ENCODE measurements at regions not wholly inside any gene's neighbourhood (a gene's known extent, or its start where the extent isn't known, plus 50 kb on each side); places are given as distances from the start of the nearest gene placed in this dataset.

GRCh38 chr6:93792746-93793145 lies 373.4 kb upstream of the EPHA7 start:
- Histone ChIP-seq H3K36me3 (ENCODE audit: control insufficient read depth in 4 of 4, insufficient read depth in 3 of 4, low read depth in 1 of 4, low read length in 3 of 4) (no peaks in the 10 kb centered on the region), H3K4me1 (ENCODE audit: control insufficient read depth in 4 of 4, insufficient read depth in 4 of 4, low read length in 3 of 4) (no peaks in the 10 kb centered on the region), H3K27ac (ENCODE audit: low read depth in 1 of 2, low read length in 2 of 2) (no peak overlapping the region), H3K9me3 (ENCODE audit: control insufficient read depth in 4 of 4, low read length in 3 of 4) (no peaks in the 10 kb centered on the region), H3K9ac (ENCODE audit: low read depth in 1 of 2, low read length in 2 of 2) (no peak overlapping the region), H3K27me3 (ENCODE audit: control insufficient read depth in 4 of 4, insufficient read depth in 4 of 4, low read length in 3 of 4) (peaks cover 0 to under 1% (median 0%) of the 10 kb centered on the region in 4 donors), H3K4me3 (ENCODE audit: low read depth in 1 of 3, low read length in 3 of 3) (no peak overlapping the region)
- DNase-seq (ENCODE audit: low spot score) = no peak
- 79% methylated on average over 4 of the region's 4 CpGs for WGBS
- TF ChIP-seq YY1 (IDR thresholded peaks at IDR 0.05) = no peak
- TF ChIP-seq SP1 (IDR thresholded peaks at IDR 0.05) = no peak
- TF ChIP-seq RXRA (IDR thresholded peaks at IDR 0.05) = no peak
- TF ChIP-seq REST (IDR thresholded peaks at IDR 0.05) = no peak
- no peak for TF ChIP-seq ZBTB33 (IDR thresholded peaks at IDR 0.05)
- no peak for TF ChIP-seq NR2F2 (IDR thresholded peaks at IDR 0.05)
- TF ChIP-seq, protein P1, sequence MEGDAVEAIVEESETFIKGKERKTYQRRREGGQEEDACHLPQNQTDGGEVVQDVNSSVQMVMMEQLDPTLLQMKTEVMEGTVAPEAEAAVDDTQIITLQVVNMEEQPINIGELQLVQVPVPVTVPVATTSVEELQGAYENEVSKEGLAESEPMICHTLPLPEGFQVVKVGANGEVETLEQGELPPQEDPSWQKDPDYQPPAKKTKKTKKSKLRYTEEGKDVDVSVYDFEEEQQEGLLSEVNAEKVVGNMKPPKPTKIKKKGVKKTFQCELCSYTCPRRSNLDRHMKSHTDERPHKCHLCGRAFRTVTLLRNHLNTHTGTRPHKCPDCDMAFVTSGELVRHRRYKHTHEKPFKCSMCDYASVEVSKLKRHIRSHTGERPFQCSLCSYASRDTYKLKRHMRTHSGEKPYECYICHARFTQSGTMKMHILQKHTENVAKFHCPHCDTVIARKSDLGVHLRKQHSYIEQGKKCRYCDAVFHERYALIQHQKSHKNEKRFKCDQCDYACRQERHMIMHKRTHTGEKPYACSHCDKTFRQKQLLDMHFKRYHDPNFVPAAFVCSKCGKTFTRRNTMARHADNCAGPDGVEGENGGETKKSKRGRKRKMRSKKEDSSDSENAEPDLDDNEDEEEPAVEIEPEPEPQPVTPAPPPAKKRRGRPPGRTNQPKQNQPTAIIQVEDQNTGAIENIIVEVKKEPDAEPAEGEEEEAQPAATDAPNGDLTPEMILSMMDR (IDR thresholded peaks at IDR 0.05; ENCODE audit: low read depth, low read length, missing input control) = no peak
- TF ChIP-seq MAX (IDR thresholded peaks at IDR 0.05) = no peak
- TF ChIP-seq HNF4G (IDR thresholded peaks at IDR 0.05) = no peak
- no peak for TF ChIP-seq FOXA2 (IDR thresholded peaks at IDR 0.05)
- no peak for TF ChIP-seq RAD21 (IDR thresholded peaks at IDR 0.05)
- no peak for TF ChIP-seq FOXA1 (IDR thresholded peaks at IDR 0.05)
- TF ChIP-seq GABPA (IDR thresholded peaks at IDR 0.05 in 1 of 2, conservative IDR thresholded peaks at IDR 0.05 in 1 of 2) = no peak
- TF ChIP-seq TAF1 (conservative IDR thresholded peaks at IDR 0.05) = no peak
- TF ChIP-seq JUND (IDR thresholded peaks at IDR 0.05) = no peak
- no peak for TF ChIP-seq EGR1 (IDR thresholded peaks at IDR 0.05; ENCODE audit: low read depth in 2 of 2)
- TF ChIP-seq ATF3 (IDR thresholded peaks at IDR 0.05) = no peak
- TF ChIP-seq HNF4A (conservative IDR thresholded peaks at IDR 0.05) = no peak
